NCI-H69 (cell line): ENCODE measurements at regions not wholly inside any gene's neighbourhood (a gene's known extent, or its start where the extent isn't known, plus 50 kb on each side); places are given as distances from the start of the nearest gene placed in this dataset.

ENCODE experiments used
- DNase-seq: peaks from one replicate; lab custom pipeline; 2025; lab: John Stamatoyannopoulos, UW

GRCh38 chr3:82088749-82089148, 327.3 kb upstream of the GBE1 start:
- DNase-seq, result no peak

DNA sequence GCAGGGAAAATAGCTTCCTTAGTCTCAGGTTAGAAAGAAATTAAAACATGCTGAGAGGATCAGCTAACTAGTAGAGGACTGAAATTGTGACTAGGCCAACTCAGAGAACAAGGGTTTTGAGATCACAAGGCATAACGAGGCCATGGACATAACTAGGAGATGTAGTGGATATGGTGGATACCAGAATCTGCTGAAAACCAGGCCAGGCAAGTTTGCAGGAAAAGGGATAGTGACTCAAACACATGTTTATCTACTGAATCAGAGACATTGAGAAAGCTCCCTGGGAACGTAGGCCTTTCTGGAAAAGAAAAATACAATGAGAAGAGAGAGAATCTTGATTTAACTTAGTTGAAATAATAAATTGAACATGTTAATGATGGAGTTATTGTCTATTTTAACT, 326.5 kb upstream of the GBE1 start:
- no peak for DNase-seq

DNA sequence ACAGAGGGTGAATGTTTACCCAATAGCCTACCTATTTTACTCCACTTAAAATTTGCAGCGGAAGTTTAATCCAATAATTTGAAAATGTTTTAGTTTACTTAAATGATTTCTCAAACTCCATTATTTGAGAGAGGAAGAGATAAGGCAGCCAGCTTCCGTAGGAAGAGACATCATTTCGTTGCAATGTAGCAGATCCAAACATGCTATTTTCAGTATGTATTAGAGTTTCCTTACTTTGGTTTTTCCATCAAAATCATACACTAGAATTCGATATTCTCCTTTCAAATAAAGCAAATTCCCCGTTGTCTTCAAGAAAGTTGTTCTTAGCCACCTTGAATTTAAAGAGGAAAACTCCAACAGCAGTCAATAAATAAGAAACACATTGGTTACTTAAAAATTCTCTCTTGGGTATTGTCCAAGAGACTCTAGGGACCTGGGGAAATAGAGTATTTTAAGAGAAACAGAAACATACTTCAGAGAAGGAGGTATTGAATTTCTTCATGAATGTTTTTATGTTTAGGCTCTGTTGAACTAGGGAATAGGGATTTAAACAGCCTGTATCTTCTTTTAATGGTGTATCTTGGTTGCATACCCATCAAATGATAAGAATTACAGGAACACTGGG, 324.5 kb upstream of the GBE1 start:
- DNase-seq, result no peak

DNA sequence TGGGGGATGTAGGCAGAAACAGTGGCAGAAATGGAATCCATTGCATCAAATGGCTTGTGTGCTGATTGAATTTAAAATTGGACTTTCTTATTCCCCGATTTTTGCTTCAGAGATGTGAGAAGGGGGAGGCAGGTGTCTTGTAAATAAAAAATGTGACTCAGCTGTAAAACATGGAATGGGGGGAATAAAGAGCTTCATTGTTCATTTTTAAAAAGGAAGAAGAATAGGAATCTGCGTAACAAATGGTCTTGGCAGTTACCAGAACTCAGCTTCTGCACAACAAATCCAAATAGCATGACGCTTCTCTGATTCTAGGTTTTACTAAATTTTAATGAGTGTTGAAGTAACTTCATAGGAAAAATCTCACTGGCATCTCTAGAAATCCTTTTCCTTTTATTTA, 323.9 kb upstream of the GBE1 start:
- no peak for DNase-seq

DNA sequence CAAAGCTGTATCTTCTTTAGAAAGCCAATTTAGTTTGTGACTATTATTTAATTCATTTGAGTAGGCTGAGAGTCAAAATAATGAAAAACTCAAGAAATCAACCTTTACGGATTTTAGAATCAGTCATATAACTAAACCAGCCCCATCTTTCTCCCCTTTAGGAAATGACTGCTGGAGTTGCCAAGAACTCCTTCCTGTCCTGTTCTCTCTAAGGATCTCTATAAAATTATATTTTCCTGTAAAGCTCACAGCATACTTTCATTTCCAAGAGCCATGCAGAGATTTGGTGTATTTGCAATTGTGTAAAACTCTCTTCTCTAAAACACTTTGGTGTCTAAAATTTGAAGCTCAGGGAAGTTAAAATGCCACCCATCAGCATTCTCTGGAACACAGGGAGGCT, 323.4 kb upstream of the GBE1 start:
- DNase-seq, result no peak

- peak; percentile 1 for DNase-seq
Observed at GRCh38 chr3:82082796-82083195, 321.4 kb upstream of the GBE1 start.

DNA sequence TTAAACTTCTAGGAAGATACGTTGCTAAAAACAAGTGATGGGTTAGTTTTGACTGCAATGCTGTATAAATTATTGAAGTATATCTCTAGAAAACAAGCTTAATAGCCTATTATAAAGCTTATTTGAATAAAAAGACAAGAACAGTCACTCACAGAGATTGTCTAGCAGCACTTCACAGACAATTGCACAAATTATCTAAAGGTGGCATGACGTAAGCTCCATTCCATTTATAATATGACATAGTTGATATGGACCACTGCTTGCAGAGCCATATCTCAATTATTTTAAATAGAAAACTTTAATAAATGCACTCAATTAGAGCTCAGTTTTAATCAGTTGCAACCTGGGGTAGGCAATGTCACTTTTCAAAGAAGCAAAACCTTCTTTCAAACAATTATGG, 319.9 kb upstream of the GBE1 start:
- peak; percentile 1 for DNase-seq

- no peak for DNase-seq
Observed at GRCh38 chr3:82080792-82081191, 319.3 kb upstream of the GBE1 start.

GRCh38 chr3:82080261-82080660, 318.8 kb upstream of the GBE1 start:
- DNase-seq, result no peak

DNA sequence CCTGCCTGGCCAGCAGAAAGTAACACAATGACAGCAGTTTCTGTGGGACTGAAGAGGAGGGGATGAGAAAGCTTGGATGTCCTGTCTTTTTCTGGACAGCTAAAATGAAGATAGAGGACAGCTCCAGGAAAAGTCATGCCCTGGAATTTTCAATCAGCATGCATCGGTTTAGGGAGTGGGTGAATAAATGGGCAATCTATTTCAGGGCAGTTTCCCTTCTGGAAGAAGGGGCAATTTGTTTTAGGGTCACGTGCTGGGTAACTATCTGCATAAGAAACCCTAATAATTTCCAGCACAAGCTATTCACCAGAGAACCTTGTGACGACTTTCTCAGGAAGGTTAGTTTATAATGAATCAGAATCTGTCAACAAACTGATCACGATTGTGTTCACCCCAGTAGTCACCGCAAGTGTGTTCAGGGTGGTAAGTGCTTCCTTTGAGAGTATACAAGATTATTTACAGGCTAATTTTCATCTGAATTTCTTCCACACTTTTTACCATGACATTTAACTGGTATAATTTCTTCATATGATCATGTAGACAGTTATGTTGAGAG, 318.0 kb upstream of the GBE1 start:
- DNase-seq, result no peak

GRCh38 chr3:82078246-82078645, 316.8 kb upstream of the GBE1 start:
- DNase-seq, result no peak

GRCh38 chr3:82067420-82067819, 306.0 kb upstream of the GBE1 start:
- no peak for DNase-seq

- no peak for DNase-seq
Observed at GRCh38 chr3:82058809-82059208, 297.4 kb upstream of the GBE1 start.

GRCh38 chr3:82055792-82056191, 294.3 kb upstream of the GBE1 start:
- DNase-seq, result peak; percentile 56

DNA sequence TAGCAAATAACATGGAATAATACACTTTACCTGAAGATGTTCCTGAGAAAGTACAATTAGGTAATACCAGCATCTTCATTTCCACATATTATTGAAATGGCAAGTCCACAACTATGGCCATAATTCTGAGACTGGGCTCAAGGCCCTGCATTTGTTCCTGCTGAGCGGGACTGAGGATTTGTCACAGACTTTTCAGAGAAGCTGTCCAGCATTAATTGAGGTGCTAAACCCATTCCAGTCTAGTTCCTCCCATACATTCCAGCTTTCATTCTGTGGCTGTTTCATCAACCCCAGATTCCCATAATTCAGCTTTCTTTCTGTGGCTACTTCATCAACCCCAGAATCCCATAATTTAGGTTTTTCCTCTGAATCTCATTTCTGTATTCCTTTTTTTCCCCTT, 293.4 kb upstream of the GBE1 start:
- DNase-seq, result no peak

- DNase-seq, result no peak
Observed at GRCh38 chr3:82053236-82053635, 291.8 kb upstream of the GBE1 start.

DNA sequence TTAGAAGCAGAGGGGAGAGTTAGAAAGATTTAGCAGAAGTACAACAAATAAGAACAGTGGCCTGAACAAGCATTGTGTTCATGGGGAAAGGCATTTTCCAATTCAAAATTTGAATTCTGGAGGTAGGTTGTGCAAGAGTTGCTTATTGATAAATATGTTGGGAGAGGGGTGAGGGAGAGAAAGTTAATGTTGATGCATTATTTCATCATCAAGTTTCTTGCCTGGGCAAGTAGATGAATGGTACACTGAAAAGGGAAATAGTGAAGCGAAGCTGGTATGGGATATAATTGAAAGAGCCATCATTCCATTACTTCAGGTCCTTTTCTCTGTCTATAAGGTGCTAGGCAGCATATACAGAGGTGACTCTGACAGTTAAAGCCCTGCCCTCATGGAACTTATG, 288.9 kb upstream of the GBE1 start:
- no peak for DNase-seq

- peak; percentile 65 for DNase-seq
Observed at GRCh38 chr3:82048711-82049110, 287.3 kb upstream of the GBE1 start.

GRCh38 chr3:82044930-82045705, 283.7 kb upstream of the GBE1 start:
- peak; percentile 96 for DNase-seq

DNA sequence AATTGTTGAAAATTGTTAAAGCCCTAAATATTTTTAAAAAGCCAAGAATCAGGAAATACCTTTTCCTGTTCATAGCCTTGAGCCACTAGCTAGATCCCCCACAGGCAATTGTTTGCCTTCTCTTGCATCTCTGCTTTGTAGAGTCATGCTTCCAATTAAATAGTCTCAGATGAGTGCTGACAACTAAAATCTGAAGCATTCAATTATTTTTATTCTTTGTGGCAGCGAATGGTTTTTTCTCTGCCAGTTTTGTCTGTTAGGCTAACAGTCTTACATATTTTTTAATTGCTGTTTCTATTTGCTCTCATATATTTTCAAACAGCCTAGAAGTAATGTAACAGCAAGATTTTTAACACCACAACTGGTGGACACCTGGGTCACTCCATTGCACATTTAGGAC, 277.1 kb upstream of the GBE1 start:
- DNase-seq, result peak; percentile 86

GRCh38 chr3:82033186-82033585, 271.7 kb upstream of the GBE1 start:
- peak; percentile 6 for DNase-seq

GRCh38 chr3:82031596-82031995, 270.2 kb upstream of the GBE1 start:
- no peak for DNase-seq

DNA sequence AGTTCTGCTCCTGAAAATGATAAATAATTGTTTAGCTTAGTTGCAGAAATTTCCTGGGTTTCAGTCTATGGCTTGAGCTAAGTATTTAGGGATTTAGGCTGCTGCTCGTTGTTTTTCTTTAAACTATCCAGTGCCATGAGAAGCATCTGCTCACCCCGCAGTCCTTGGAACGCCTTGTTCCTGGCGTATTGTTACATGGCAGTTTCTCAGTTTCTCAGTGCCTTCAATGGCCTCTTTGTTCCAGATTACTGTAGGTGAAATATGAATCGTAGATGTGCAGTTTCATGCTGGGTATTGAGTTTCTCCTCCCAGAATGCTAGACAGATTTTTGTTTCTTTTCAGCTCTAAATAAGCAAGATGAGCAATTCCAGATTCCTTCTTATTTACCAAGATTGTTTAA, 269.5 kb upstream of the GBE1 start:
- peak; percentile 35 for DNase-seq

DNA sequence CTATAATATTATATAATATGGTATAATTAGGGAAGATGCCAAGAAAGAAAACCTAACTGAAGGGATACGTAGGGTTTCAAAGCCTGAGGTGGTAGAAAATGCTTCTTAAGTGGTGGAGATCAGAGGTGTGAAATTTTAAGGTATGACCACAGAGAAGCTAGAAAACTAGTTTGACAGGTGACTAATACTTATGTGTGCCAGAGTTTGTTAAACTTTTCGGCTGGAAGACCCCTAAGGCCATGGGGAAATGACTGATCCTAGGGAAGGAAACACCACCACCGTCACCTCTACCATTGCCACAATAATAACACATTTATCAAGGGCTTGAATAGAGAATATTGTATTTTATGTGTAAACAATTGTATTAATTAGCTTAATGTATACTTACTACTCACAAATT, 261.4 kb upstream of the GBE1 start:
- DNase-seq, result no peak
